NAMALWA (cell line): ENCODE measurements at regions not wholly inside any gene's neighbourhood (a gene's known extent, or its start where the extent isn't known, plus 50 kb on each side); places are given as distances from the start of the nearest gene placed in this dataset.
"Not testable (repeated sequence)": the region's sequence is repeated elsewhere in the genome, so short reads cannot be mapped to it uniquely, and the experiment has no call there.

Source experiments
- DNase-seq: peaks from one replicate; pipeline ENCODE4 v3.0.0-alpha.2; 2015; ENCODE audit warnings: low spot score

DNA sequence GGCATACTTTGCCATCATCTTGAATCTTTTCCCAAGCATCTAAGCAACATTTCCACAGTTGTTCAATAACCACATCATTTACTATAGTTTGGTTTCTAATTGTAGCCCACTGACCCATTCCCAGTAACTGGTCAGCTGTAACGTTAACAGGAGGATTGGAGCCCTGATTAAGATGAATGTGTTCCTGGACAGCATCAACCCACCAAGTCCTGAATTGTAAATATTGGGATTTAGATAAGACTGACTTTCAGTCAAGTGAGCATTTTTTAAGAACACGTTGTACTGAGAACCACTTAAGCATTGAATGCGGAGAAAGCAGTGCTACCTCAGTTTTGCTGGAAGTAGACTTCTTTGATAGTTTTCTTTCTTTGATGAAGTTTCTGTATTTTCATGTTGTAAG, 53.3 kb upstream of the ARL4D start:
- DNase-seq: not testable (repeated sequence)

DNA sequence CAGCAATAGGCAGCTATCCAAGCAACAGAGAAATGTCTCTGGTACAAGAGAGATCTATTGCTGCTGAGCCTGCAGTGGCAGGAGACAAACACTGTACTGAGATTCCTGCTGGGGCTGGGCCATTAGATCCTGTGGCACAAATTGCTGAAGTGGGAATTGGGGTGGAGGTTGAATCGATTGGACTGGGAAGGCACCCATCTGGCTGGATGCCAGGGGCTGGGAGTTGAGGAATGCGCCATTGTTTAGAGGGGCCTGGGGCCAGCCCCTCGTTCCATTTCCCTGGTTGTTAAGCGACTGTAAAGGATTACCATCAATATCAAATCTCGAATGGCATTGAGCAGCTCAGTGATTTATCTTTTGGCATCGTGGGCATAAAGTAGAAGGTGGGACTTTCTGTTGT, 54.1 kb upstream of the ARL4D start:
- no peak for DNase-seq

DNA sequence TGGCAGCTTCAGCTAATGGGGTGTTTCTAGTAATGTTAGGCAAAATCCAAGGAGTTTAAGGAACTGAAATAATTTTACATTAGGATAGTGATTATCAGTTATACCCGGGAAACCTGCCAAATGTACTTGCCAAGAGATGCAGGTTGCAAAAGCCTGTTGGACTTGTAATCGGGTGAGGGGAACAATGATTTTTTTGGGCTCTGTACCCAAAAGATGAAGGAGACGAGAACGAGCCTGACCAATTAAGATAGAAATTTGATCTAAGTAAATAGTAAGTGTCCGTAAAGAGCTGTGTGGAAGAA, 56.3 kb upstream of the ARL4D start:
- no peak for DNase-seq

DNA sequence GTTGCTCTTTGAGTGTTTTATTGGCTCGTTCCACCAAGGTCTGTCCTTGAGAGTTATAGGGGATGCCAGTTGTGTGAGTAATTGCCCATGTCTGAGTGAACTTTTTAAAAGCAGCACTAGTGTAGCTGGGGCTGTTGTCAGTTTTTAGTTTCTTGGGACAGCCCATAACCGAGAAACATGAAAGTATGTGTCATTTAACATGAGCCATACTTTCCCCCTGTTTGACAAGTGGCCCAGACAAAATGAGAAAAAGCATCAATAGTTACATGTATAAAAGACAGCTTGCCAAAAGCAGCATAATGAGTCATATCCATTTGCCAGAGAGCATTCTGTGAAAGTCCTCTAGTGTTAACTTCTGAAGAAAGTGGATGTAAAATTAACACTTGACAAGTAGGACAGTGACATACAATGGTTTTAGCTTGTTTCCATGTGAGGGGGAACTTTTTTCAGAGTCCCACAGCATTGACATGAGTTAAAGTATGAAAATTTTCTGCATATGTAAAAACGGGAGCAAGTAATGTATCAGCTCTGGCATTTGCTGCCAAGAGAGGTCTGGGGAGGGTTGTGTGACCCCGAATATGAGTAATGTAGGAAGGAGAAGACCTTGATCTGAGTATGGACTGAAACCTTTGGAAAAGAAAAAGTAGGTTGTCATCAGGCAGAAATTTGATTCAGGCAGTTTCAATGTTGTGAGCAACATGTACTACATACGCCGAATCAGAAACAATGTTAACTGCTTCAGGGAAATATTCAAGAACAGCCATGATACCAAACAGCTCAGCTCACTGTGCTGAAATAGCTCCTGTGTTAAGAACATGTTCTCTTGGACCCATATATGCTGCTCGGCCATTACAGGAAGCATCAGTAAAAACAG, 56.8 kb upstream of the ARL4D start:
- DNase-seq: no peak

DNA sequence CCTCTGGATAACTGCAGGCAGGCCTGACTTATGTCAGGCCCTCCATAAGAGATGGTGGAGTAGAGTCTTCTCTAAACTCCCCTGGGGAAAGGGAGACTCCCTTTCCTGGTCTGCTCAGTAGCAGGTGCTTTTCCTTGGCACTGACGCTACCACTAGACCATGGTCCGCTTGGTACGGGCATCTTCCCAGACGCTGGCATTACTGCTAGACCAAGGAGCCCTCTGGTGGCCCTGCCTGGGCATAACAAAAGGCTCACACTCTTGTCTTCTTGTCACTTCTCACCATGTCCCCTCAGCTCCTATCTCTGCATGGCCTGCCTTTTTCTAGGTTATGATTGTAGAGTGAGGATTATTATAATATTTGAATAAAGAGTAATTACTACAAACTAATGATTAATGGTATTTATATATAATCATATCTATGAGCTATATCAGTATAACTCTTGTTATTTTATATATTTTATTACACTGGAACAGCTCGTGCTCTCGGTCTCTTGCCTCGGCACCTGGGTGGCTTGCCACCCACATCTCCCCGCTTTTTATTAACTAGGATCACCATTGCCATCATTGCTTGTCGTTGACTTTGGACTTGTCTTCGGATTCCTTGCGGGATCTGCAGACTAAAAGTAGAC, 59.8 kb upstream of the ARL4D start:
- DNase-seq: peak; percentile 72

DNA sequence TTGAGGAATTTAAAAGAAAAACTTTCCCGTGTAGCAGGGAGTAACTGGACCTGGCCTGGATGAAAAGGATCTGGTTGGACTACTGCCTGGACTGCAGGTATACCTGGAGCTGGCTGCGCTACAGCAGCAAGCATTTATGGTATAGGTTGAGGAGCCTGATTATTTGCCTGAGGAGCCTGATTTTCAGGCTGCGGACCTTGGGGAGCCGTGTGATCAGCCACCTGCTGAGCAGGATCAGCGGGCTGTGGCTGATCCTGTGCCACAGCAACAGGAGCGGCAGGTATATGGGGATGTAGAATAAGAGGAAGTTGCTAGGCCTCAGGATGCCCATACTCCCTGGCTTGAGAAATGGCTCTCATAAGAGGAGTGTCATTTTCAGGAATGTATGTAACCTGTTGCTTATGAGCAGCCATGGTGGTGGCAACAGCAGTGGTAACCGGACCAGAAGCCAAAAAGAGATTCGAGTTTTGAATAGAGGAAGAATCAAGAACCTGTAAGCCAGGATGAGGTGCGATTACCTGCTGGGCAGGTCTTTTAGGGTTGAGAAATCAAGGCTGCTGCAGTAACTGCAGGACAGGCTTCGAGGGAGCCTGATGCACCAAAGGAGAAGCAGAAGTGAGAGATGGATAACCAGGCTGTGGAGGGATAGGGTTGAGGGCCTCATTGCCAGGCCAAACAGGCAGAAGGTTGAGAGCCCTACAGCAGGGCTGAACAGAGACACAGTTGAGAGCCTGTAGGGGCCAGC, 60.9 kb upstream of the ARL4D start:
- DNase-seq: no peak

DNA sequence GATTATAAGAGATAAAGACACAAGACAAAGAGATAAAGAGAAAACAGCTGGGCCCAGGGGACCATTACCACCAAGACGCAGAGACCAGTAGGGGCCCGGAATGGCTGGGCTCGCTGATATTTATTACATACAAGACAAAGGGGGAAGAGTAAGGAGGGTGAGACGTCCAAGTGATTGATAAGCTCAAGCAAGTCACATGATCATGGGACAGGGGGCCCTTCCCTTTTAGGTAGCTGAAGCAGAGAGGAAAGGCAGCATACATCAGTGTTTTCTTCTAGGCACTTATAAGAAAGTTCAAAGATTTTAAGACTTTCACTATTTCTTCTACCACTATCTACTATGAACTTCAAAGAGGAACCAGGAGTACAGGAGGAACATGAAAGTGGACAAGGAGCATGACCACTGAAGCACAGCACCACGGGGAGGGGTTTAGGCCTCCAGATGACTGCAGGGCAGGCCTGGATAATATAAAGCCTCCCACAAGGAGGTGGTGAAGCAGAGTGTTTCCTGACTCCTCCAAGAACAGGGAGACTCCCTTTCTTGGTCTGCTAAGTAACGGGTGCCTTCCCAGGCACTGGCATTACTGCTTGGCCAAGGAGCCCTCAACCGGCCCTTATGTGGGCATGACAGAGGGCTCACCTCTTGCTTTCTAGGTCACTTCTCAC, 63.9 kb upstream of the ARL4D start:
- DNase-seq: no peak

DNA sequence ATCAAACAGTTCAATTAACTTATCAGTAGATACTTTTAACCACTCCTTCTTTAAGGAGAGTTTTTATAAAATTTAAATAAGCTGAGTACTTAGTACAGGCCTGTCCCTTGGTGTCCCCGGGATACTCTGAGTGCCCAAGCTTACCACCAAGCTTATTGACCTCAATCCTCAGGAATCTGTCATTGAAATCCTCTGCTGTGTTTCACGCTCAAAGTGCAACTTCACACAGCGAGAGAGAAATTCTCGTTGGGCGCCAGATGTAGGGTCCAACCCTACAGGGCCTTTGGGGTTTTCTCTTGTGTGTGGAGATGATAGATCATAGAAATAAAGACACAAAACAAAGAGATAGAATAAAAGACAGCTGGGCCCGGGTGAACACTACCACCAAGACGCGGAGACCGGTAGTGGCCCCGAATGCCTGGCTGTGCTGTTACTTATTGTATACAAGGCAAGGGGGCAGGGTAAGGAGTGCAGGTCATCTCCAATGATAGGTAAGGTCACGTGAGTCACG, 65.3 kb upstream of the ARL4D start:
- no peak for DNase-seq

DNA sequence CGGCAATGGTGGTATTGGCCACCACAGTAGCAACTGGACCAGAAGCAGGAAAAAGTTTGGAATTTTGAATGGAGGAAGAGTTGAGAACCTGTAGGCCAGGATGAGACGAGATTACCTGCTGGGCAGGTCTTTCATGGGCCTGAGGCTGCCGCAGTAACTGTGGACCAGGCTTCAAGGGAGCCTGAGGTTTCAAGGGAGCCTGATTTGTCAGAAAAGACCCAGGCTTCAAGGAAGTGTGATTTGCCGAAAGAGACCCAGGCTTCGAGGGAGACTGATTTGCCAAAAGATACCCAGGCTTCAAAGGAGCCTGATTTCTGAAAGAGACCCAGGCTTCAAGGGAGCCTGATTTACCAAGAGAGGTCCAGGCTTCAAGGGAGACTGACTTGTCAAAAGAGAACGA, 66.6 kb upstream of the ARL4D start:
- DNase-seq: no peak

DNA sequence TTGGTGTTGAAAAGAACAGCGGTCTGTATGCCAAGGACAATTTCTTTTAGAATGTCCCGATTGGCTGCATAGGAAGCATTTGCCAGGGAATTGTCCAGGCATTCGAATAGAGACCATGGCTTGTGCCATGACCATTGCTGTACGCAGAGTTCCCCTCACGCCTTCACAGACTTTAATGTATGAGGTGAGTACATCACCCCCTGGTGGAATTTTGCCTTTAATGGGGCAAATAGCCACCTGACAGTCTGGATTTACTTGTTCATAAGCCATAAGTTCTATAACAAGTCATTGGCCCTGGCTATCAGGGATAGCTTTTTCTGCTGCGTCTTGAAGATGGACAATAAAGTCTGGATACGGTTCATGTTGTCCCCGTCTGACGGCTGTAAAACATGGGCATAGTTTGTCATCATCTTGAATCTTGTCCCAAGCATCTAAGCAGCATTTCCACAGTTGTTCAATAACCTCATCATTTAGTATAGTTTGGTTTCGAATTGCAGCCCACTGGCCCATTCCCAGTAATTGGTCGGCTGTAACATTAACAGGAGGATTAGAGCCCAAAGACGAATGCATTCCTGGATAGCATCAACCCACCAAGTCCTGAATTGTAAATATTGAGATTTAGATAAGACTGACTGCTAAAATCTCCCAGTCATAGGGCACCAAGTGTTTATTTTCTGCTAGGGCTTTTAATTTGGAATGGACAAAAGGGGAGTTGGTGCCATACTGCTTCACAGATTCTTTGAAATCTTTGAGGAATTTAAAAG, 67.7 kb upstream of the ARL4D start:
- DNase-seq: peak; percentile 46

DNA sequence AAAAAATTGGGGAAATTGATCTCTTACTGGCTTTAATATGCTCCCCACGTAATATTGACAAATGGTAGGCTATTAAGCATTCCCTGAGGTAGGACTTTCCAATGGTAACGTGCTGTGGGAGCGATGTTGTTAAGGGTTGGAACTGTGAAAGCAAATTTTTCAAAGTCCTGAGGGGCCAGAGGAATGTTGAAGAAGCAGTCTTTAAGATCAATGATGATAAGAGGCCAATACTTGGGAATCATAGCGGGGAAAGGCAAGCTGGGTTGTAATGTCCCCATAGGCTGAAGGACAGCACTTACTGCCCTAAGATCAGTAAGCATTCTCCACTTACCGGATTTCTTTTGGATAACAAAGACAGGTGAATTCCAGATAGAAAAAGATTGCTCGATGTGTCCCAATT, 69.6 kb upstream of the ARL4D start:
- no peak for DNase-seq

DNA sequence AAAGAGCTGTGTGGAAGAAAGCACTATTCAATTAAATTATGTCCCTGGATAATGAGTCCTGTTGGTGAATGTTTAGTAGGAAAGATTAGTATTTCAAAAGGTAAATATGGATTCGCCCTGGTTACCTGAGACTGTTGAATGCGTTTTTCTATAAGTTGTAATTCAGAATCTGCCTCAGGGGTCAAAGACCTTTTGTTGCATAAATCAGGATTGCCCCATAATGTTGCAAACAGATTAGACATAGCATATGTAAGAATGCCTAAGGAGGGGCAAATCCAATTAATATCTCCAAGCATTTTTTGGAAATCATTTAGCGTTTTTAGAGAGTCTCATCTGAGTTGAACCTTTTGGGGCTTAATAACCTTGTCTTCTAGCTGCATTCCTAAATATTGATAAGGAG, 70.1 kb upstream of the ARL4D start:
- no peak for DNase-seq

DNA sequence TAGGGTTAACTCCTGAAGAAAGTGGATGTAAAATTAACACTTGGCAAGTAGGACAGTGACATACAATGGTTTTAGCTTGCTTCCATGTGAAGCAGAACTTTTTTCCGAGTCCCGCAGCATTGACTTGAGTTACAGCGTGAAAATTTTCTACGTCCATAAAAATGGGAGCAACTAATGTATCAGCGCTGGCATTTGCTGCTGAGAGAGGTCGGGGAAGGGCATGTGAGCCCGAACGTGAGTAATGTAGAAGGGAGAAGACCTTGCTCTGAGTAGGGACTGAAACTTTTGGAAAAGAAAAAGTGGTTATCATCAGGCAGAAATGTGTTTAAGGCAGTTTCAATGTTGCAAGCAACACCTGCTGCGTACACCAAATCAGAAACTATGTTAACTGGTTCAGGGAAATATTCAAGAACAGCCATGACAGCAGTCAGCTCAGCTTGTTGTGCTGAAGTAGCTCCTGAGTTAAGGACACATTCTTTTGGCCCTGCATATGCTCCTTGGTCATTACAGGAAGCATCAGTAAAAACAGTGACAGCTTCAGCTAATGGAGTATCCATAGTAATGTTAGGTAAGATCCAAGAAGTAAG, 70.9 kb upstream of the ARL4D start:
- no peak for DNase-seq

DNA sequence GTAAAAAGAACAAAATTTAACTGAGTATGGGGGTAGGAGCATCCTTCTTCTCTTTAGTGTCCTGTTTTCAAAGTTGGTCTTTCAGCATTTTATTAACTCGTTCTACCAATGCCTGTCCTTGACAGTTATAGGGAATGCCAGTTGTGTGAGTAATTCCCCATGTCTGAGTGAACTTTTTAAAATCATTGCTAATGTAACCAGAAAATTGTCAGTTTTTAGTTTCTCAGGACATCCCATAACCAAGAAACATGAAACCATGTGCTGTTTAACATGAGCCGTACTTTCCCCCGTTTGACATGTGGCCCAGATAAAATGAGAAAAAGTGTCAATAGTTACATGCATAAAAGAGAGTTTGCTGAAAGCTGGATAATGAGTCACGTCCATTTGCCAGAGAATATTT, 71.4 kb upstream of the ARL4D start:
- DNase-seq: no peak

DNA sequence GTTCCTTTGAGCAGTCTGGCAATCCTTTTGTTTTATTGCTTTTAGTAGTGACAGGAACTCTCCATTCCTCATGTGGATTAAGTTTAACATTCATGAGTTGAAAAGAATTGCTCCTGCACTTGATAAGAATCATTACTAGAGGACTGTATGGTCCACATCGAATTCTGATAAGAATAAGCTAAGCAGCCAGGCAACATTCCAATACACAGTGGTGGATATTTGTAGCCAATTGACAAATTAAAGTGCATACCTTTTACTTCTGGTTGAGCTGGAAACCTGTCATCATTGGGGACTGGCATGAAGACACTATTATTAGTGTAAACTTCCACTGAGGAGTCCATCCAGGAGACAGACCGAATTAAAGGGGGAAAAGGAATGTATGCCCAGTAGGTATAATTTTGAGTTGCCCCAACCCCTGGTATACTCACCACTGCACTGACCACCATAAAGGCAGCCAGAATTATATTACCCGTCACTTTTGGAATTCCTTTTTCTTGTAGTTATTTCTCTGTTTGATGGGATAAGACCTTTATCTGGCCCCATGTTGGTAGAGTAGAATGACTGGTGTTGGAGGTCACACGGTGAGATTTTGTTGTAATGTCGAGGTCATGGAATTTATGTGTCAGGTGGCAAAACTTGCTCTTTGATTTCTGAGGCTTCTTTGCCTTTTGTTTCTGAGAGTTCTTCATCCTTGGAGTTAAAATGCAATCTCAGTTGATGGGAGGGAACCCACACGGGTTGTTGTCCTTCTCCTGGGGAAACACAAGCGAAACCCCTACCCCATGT, 72.1 kb upstream of the ARL4D start:
- DNase-seq: no peak

DNA sequence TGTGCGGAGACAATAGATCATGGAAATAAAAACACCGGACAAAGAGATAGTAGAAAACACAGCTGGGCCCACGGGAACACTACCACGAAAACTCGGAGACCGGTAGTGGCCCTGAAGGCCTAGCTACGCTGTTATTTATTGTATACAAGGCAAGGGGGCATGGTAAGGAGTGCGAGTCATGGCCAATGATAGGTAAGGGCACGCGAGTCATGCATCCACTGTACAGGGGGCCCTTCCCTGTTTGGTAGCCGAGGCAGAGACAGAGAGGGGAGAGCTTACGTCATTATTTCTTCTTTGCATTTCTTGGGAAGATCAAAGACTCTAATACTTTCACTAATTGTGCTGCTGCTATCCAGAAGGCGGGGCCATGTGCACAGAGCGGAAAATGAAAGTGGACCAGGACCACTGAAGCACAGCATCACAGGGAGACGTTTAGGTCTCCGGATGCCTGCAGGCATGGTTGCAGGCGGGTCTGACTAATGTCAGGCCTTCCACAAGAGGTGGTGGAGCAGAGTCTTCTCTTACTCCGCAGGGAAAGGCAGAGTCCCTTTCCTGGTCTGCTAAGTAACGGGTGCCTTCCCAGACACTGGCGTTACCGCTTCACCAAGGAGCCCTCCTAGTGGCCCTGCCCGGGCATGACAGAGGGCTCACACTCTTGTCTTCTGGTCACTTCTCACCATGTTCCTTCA, 74.4 kb upstream of the ARL4D start:
- DNase-seq: no peak

DNA sequence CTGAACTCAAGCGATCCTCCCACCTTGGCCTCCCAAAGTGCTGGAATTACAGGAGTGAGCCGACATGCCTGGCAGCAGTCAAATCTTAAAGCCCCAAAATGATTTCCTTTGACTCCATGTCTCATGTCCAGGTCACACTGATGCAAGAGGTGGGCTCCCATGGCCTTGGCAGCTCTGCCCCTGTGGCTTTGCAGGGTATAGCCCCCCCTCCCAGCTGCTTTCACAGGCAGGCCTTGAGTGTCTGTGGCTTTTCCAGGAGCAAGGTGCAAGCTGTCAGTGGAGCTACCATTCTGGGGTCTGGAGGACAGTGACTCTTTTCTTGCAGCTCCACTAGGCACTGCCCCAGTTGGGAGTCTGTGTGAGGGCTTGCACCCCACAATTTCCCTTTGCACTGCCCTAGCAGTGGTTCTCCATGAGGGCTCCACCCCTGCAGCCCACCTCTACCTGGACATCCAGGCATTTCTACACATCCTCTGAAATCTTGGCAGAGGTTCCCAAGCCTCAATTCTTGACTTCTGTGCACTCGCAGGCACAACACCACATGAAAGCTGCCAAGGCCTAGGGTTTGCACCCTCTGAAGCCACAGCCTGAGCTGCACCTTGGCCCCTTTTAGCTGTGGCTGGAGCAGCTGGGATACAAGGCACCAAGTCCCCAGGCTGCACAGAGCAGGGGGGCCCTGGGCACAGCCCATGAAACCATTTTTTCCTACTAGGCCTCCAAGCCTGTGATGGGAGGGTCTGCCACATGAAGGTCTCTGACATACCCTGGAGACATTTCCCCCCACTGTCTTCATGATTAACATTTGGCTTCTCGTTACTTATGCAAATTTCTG, 79.3 kb upstream of the ARL4D start:
- no peak for DNase-seq

DNA sequence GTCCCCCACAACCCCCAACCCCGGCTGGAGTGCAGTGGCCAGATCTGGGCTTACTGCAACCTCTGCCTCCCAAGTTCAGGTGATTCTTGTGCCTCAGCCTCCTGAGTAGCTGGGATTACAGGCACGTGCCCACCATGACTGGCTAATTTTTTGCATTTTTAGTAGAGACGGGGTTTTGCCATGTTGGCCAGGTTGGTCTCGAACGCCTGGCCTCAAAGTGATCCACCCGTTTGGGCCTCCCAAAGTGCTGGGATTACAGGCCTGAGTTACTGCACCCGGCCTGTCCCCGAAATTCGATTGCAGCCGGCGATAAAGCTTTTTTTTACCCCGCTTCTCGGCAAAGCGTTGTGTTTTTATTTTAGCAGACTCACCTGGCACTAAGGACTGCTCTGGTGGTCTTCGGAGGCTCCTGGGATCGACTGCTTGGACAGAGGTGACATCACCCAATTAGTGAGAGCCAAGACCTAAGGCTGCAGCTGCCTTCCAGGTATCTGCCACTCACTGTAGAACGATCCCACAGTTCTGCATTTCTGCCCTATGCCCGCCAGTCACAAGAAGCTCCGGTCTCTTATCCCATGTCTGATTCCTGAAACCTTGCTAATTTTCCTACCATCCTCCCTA, 82.2 kb upstream of the ARL4D start:
- DNase-seq: peak; percentile 85
